ENCODE measurements at regions not wholly inside any gene's neighbourhood (a gene's known extent, or its start where the extent isn't known, plus 50 kb on each side); places are given as distances from the start of the nearest gene placed in this dataset.

GRCh38 chr9:12461763-12462460, 231.3 kb upstream of the TYRP1 start:
- ATAC-seq: no peak

GRCh38 chr9:12462861-12463260, 230.3 kb upstream of the TYRP1 start:
- Histone ChIP-seq H3K79me2 (ENCODE audit: low read length) (no peaks in the 10 kb centered on the region), H3K9ac (ENCODE audit: low read length) (no peak overlapping the region), H3K4me3 (ENCODE audit: low read length) (no peak overlapping the region), H3K4me1 (ENCODE audit: insufficient read depth, low read length) (no peaks in the 10 kb centered on the region), H4K20me1 (ENCODE audit: low read length) (no peaks in the 10 kb centered on the region), H2AFZ (ENCODE audit: low read length) (no peak overlapping the region), H3K27ac (ENCODE audit: low read length) (no peak overlapping the region), H3K4me2 (ENCODE audit: low read length) (no peak overlapping the region), H3K36me3 (ENCODE audit: low read depth, low read length) (no peaks in the 10 kb centered on the region), H3K9me3 (ENCODE audit: low read length) (no peaks in the 10 kb centered on the region), H3K9me2 (replicated peaks; ENCODE audit: low read length) (no peaks in the 10 kb centered on the region), H3K27me3 (ENCODE audit: low read length) (no peaks in the 10 kb centered on the region), H3F3A (ENCODE audit: low read length, unreplicated experiment) (no peaks in the 10 kb centered on the region)
- ChIA-PET POLR2A (ENCODE audit: unreplicated experiment) (no interaction called here), CTCF (interaction anchor here (0.6 kb wide), 1 partner anchor 9 kb away, joined by 3 read pairs; no protein-coding TSS in a partner anchor)
- no peak for TF ChIP-seq EZH2phosphoT487 (IDR thresholded peaks at IDR 0.05; ENCODE audit: borderline replicate concordance, low read length)
- TF ChIP-seq EZH2 (IDR thresholded peaks at IDR 0.05; ENCODE audit: low read length, unreplicated experiment): no peak
- TF ChIP-seq CTCF (conservative IDR thresholded peaks at IDR 0.05; ENCODE audit: low read depth, low read length): no peak
- ATAC-seq (no peak), DNase-seq (no peak)
- BruUV-seq (replicated peaks): no TSS peak
- intact Hi-C loops (cut with micrococcal nuclease): no loop called here

More at GRCh38 chr9:12461763-12462460, 231.3 kb upstream of the TYRP1 start:
- DNase-seq: no peak
- Histone ChIP-seq H3K9me3 (ENCODE audit: low read length) (no peaks in the 10 kb centered on the region), H2AFZ (ENCODE audit: low read length) (no peak overlapping the region), H3K4me1 (ENCODE audit: insufficient read depth, low read length) (no peaks in the 10 kb centered on the region), H3K27ac (ENCODE audit: low read length) (no peak overlapping the region), H3F3A (ENCODE audit: low read length, unreplicated experiment) (no peaks in the 10 kb centered on the region), H3K4me2 (ENCODE audit: low read length) (no peak overlapping the region), H3K9me2 (replicated peaks; ENCODE audit: low read length) (no peaks in the 10 kb centered on the region), H3K9ac (ENCODE audit: low read length) (no peak overlapping the region), H4K20me1 (ENCODE audit: low read length) (no peaks in the 10 kb centered on the region), H3K36me3 (ENCODE audit: low read depth, low read length) (no peaks in the 10 kb centered on the region), H3K79me2 (ENCODE audit: low read length) (no peaks in the 10 kb centered on the region), H3K4me3 (ENCODE audit: low read length) (no peak overlapping the region), H3K27me3 (ENCODE audit: low read length) (no peaks in the 10 kb centered on the region)
- intact Hi-C loops (cut with micrococcal nuclease): no loop called here
- POLR2A ChIA-PET (ENCODE audit: unreplicated experiment): no interaction called here
- CTCF ChIA-PET: interaction anchor here (0.6 kb wide), 2 partner anchors 9 to 157 kb away, joined by 3 read pairs; no protein-coding TSS in a partner anchor
- BruUV-seq (replicated peaks): no TSS peak
- TF ChIP-seq EZH2 (IDR thresholded peaks at IDR 0.05; ENCODE audit: low read length, unreplicated experiment): no peak

GRCh38 chr9:12463641-12464040, 229.5 kb upstream of the TYRP1 start:
- ATAC-seq (no peak), DNase-seq (no peak)
- no peak overlapping the region for H2AFZ ChIP-seq (ENCODE audit: low read length)
- H3K27me3 ChIP-seq (ENCODE audit: low read length): no peaks in the 10 kb centered on the region
- POLR2A ChIA-PET (ENCODE audit: unreplicated experiment): no interaction called here
- no peaks in the 10 kb centered on the region for H3K9me3 ChIP-seq (ENCODE audit: low read length)
- H3K27ac ChIP-seq (ENCODE audit: low read length): no peak overlapping the region
- no TSS peak for BruUV-seq (replicated peaks)
- no peak overlapping the region for H3K4me3 ChIP-seq (ENCODE audit: low read length)
- no peaks in the 10 kb centered on the region for H3K9me2 ChIP-seq (replicated peaks; ENCODE audit: low read length)
- H3K79me2 ChIP-seq (ENCODE audit: low read length): no peaks in the 10 kb centered on the region
- CTCF ChIA-PET: no interaction called here
- intact Hi-C loops (cut with micrococcal nuclease): no loop called here
- H3K4me1 ChIP-seq (ENCODE audit: insufficient read depth, low read length): no peaks in the 10 kb centered on the region
- no peak overlapping the region for H3K9ac ChIP-seq (ENCODE audit: low read length)
- no peaks in the 10 kb centered on the region for H4K20me1 ChIP-seq (ENCODE audit: low read length)
- H3F3A ChIP-seq (ENCODE audit: low read length, unreplicated experiment): no peaks in the 10 kb centered on the region
- no peaks in the 10 kb centered on the region for H3K36me3 ChIP-seq (ENCODE audit: low read depth, low read length)
- TF ChIP-seq EZH2phosphoT487 (IDR thresholded peaks at IDR 0.05; ENCODE audit: borderline replicate concordance, low read length): no peak
- no peak overlapping the region for H3K4me2 ChIP-seq (ENCODE audit: low read length)
